ENCODE measurements at regions not wholly inside any gene's neighbourhood (a gene's known extent, or its start where the extent isn't known, plus 50 kb on each side); places are given as distances from the start of the nearest gene placed in this dataset.

- no peak for DNase-seq
Observed at GRCh38 chr22:49432211-49432896, 395.3 kb downstream of the BRD1 start.

DNA sequence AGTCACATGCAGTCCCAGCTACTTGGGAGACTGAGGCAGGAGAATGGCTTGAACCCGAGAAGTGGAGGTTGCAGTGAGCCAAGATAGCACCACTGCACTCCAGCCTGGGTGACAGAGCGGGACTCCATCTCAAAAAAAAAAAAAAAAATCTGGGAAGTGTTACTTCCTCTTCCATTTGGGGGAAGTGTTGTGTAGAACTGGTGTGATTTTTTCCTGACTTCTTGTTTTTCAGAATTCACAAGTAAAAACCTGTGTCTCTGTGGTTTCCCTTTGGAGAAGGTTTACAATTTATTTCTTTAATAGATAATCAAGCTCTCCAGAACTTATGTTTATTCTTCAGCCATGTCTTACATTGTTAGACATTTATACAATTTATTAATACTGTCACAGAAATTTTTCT, 396.1 kb downstream of the BRD1 start:
- ATAC-seq (no peak), DNase-seq (no peak)
- H3K4me1 Mint-ChIP-seq (ENCODE audit: low read depth), result no peaks in the 10 kb centered on the region
- H3K4me3 Mint-ChIP-seq, result no peak overlapping the region
- H3K27me3 Mint-ChIP-seq (ENCODE audit: low read depth), result peaks cover 37% of the 10 kb centered on the region
- H3K9me3 Mint-ChIP-seq, result no peaks in the 10 kb centered on the region
- no peaks in the 10 kb centered on the region for H3K36me3 Mint-ChIP-seq (ENCODE audit: insufficient read depth)

More at GRCh38 chr22:49432211-49432896, 395.3 kb downstream of the BRD1 start:
- H3K4me1 Mint-ChIP-seq (ENCODE audit: low read depth), result no peaks in the 10 kb centered on the region
- H3K27me3 Mint-ChIP-seq (ENCODE audit: low read depth), result peaks cover 38% of the 10 kb centered on the region
- no peaks in the 10 kb centered on the region for H3K36me3 Mint-ChIP-seq (ENCODE audit: insufficient read depth)
- no peaks in the 10 kb centered on the region for H3K9me3 Mint-ChIP-seq
- no peak overlapping the region for H3K4me3 Mint-ChIP-seq
- no peak for ATAC-seq

- H3K4me1 Mint-ChIP-seq (ENCODE audit: low read depth), result no peaks in the 10 kb centered on the region
- H3K4me3 Mint-ChIP-seq, result no peak overlapping the region
- ATAC-seq (no peak), DNase-seq (no peak)
- H3K9me3 Mint-ChIP-seq, result no peaks in the 10 kb centered on the region
- H3K36me3 Mint-ChIP-seq (ENCODE audit: insufficient read depth), result no peaks in the 10 kb centered on the region
- H3K27me3 Mint-ChIP-seq (ENCODE audit: low read depth), result peaks cover 28% of the 10 kb centered on the region
Observed at GRCh38 chr22:49429066-49429465, 398.6 kb downstream of the BRD1 start.

DNA sequence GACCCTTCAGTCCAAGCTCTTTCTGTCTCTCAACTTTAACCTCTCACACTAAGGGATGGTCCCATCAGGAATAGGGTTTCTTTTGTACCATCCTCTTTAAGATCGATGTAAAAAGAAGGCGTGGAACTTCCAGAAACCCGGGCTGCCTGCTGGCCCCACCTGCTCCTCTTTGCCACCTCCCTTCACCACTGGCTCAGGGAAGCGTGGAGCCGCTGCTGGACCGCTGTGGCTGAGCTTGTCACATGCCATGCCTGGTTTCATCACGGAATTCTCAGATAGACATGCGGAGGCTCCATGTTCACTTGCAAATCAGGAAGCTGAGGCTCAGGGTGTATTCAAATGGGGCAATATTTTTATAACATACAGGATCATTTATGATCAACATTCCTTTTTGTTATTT, 399.7 kb downstream of the BRD1 start:
- ATAC-seq (no peak), DNase-seq (no peak)
- no peaks in the 10 kb centered on the region for H3K4me1 Mint-ChIP-seq (ENCODE audit: low read depth)
- H3K4me3 Mint-ChIP-seq, result no peak overlapping the region
- no peaks in the 10 kb centered on the region for H3K9me3 Mint-ChIP-seq
- peaks cover 24% of the 10 kb centered on the region for H3K27me3 Mint-ChIP-seq (ENCODE audit: low read depth)
- no peaks in the 10 kb centered on the region for H3K36me3 Mint-ChIP-seq (ENCODE audit: insufficient read depth)

GRCh38 chr22:49427341-49427740, 400.3 kb downstream of the BRD1 start:
- ATAC-seq (no peak), DNase-seq (no peak)
- Mint-ChIP-seq H3K4me1 (ENCODE audit: low read depth) (no peaks in the 10 kb centered on the region), H3K9me3 (no peaks in the 10 kb centered on the region), H3K27me3 (ENCODE audit: low read depth) (peaks cover 23% of the 10 kb centered on the region), H3K4me3 (no peak overlapping the region), H3K36me3 (ENCODE audit: insufficient read depth) (no peaks in the 10 kb centered on the region)

DNA sequence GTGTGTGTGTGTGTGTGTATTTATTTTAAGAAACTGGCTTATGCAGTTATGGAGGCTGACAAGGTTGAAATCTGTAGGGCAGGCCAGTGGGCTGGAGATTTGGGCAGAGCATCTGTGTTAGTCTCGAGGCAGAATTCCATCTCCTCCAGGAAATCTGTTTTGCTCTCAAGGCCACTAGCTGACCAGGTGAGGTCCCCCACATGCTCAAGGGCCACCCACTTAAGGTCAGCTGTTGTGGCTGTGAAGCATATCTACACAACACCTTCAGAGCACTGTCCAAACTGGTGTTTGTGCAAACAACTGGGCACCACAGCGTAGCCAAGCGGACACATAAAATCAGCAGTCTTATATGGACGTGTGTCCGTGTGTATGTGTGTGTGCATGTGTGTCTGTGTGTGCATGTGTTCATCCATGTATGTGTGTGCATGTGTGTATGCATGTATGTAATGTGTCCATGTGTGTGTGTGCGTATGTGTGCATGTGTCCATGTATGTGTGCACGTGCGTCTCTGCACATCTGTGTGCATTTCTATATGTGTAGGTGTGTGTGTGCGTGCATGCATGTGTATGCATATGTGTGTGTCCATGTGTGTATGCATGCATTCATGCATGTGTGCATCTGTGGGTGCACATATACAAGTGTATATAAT, 400.9 kb downstream of the BRD1 start:
- no peaks in the 10 kb centered on the region for H3K4me1 Mint-ChIP-seq (ENCODE audit: low read depth)
- no peaks in the 10 kb centered on the region for H3K9me3 Mint-ChIP-seq
- no peak overlapping the region for H3K4me3 Mint-ChIP-seq
- DNase-seq (no peak), ATAC-seq (no peak)
- H3K27me3 Mint-ChIP-seq (ENCODE audit: low read depth), result peaks cover 23% of the 10 kb centered on the region
- H3K36me3 Mint-ChIP-seq (ENCODE audit: insufficient read depth), result no peaks in the 10 kb centered on the region

DNA sequence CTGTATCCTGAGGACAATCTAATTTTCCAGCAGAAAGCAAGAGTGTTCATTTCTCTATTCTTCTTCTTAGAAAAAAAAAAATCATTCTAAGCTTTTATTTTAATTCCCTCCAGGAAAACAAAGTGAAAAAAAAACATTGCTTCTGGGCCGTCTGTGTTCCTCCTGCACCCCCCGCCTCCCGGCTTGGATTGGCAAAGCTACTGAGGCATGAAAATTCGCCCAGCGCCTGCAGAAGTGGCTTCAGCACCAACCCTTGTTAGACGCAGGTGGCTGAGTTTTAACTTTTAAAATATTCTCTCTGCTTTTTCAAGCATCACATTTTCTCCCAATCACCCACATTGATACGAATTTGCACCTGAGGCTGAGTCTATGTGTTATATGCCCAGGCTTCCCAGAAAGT, 401.6 kb downstream of the BRD1 start:
- peaks cover 18% of the 10 kb centered on the region for H3K27me3 Mint-ChIP-seq (ENCODE audit: low read depth)
- no peaks in the 10 kb centered on the region for H3K36me3 Mint-ChIP-seq (ENCODE audit: insufficient read depth)
- no peaks in the 10 kb centered on the region for H3K4me1 Mint-ChIP-seq (ENCODE audit: low read depth)
- peaks cover 3% of the 10 kb centered on the region for H3K9me3 Mint-ChIP-seq
- no peak overlapping the region for H3K4me3 Mint-ChIP-seq
- DNase-seq, result no peak
- ATAC-seq, result no peak

- no peak overlapping the region for H3K4me3 Mint-ChIP-seq
- no peak for ATAC-seq
- H3K27me3 Mint-ChIP-seq (ENCODE audit: low read depth), result peaks cover 17% of the 10 kb centered on the region
- H3K36me3 Mint-ChIP-seq (ENCODE audit: insufficient read depth), result no peaks in the 10 kb centered on the region
- no peaks in the 10 kb centered on the region for H3K4me1 Mint-ChIP-seq (ENCODE audit: low read depth)
- peaks cover 9% of the 10 kb centered on the region for H3K9me3 Mint-ChIP-seq
- DNase-seq, result no peak
Observed at GRCh38 chr22:49425356-49425755, 402.3 kb downstream of the BRD1 start.

DNA sequence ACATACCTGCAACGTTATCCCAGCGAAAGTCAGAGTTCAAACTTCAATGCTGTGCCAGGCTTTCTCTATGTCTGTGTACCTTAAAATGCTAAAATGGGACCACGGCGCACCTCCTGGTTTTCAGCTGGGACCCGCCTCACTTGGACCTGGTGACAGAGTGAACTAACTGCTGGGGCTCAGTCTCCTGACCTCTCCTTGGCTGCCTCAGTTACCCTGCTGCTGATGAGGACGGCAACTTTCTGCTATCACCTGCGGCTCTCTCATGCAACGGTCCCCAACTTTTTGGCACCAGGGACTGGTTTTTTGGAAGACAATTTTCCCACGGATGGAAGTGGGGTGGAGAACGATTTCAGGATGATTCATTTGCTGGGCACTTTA, 402.8 kb downstream of the BRD1 start:
- Mint-ChIP-seq H3K4me3 (no peak overlapping the region), H3K9me3 (peaks cover 9% of the 10 kb centered on the region), H3K4me1 (ENCODE audit: low read depth) (no peaks in the 10 kb centered on the region), H3K36me3 (ENCODE audit: insufficient read depth) (no peaks in the 10 kb centered on the region), H3K27me3 (ENCODE audit: low read depth) (peaks cover 15% of the 10 kb centered on the region)
- no peak for DNase-seq
- no peak for ATAC-seq

GRCh38 chr22:49423125-49423650, 404.5 kb downstream of the BRD1 start:
- no peak for DNase-seq
- no peaks in the 10 kb centered on the region for H3K36me3 Mint-ChIP-seq (ENCODE audit: insufficient read depth)
- H3K9me3 Mint-ChIP-seq, result peaks cover 9% of the 10 kb centered on the region
- no peaks in the 10 kb centered on the region for H3K4me1 Mint-ChIP-seq (ENCODE audit: low read depth)
- peaks cover 11% of the 10 kb centered on the region for H3K27me3 Mint-ChIP-seq (ENCODE audit: low read depth)
- no peak for ATAC-seq
- no peak overlapping the region for H3K4me3 Mint-ChIP-seq

GRCh38 chr22:49422701-49423100, 405.0 kb downstream of the BRD1 start:
- no peak overlapping the region for H3K4me3 Mint-ChIP-seq
- H3K36me3 Mint-ChIP-seq (ENCODE audit: insufficient read depth), result no peaks in the 10 kb centered on the region
- ATAC-seq (no peak), DNase-seq (no peak)
- H3K9me3 Mint-ChIP-seq, result peaks cover 9% of the 10 kb centered on the region
- no peaks in the 10 kb centered on the region for H3K4me1 Mint-ChIP-seq (ENCODE audit: low read depth)
- H3K27me3 Mint-ChIP-seq (ENCODE audit: low read depth), result peaks cover 8% of the 10 kb centered on the region

- Mint-ChIP-seq H3K36me3 (ENCODE audit: insufficient read depth) (no peaks in the 10 kb centered on the region), H3K9me3 (peaks cover 9% of the 10 kb centered on the region), H3K27me3 (ENCODE audit: low read depth) (peaks cover 15% of the 10 kb centered on the region), H3K4me3 (no peak overlapping the region), H3K4me1 (ENCODE audit: low read depth) (no peaks in the 10 kb centered on the region)
- ATAC-seq, result no peak
- DNase-seq, result no peak
Observed at GRCh38 chr22:49420651-49421050, 407.0 kb downstream of the BRD1 start.

DNA sequence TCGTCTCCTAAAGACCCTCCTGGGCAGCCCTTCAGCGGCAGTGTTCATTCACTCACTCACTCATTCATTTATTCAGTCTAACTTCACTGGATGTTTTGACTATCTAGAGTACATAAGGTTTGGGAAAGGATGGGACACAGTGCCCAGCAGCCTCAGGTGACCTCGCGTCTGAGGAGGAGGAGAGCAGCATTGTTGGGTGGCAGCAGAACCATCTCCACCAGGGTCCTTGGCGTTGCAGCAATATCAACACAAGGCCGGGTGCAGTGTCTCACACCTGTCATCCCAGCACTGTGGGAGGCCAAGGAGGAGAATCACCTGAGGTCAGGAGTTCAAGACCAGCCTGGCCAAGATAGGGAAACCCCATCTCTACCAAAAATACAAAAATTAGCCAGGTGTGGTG, 408.0 kb downstream of the BRD1 start:
- Mint-ChIP-seq H3K4me3 (no peak overlapping the region), H3K36me3 (ENCODE audit: insufficient read depth) (no peaks in the 10 kb centered on the region), H3K9me3 (peaks cover 9% of the 10 kb centered on the region), H3K27me3 (ENCODE audit: low read depth) (peaks cover 15% of the 10 kb centered on the region), H3K4me1 (ENCODE audit: low read depth) (no peaks in the 10 kb centered on the region)
- ATAC-seq (no peak), DNase-seq (no peak)

- Mint-ChIP-seq H3K27me3 (ENCODE audit: low read depth) (peaks cover 15% of the 10 kb centered on the region), H3K9me3 (peaks cover 9% of the 10 kb centered on the region), H3K36me3 (ENCODE audit: insufficient read depth) (no peaks in the 10 kb centered on the region), H3K4me1 (ENCODE audit: low read depth) (no peaks in the 10 kb centered on the region), H3K4me3 (no peak overlapping the region)
- DNase-seq (no peak), ATAC-seq (no peak)
Observed at GRCh38 chr22:49418943-49419342, 408.7 kb downstream of the BRD1 start.

GRCh38 chr22:49418341-49418894, 409.3 kb downstream of the BRD1 start:
- Mint-ChIP-seq H3K9me3 (peaks cover 9% of the 10 kb centered on the region), H3K27me3 (ENCODE audit: low read depth) (peaks cover 15% of the 10 kb centered on the region), H3K4me3 (no peak overlapping the region), H3K4me1 (ENCODE audit: low read depth) (no peaks in the 10 kb centered on the region), H3K36me3 (ENCODE audit: insufficient read depth) (no peaks in the 10 kb centered on the region)
- DNase-seq (no peak), ATAC-seq (no peak)
